NCI-H774 (cell line): ENCODE measurements at regions not wholly inside any gene's neighbourhood (a gene's known extent, or its start where the extent isn't known, plus 50 kb on each side); places are given as distances from the start of the nearest gene placed in this dataset.

Source experiments
- DNase-seq: peaks from one replicate; lab custom pipeline; 2025; lab: John Stamatoyannopoulos, UW

GRCh38 chr18:22847392-22847791 is 85.7 kb upstream of the RBBP8 start:
- DNase-seq = no peak

DNA sequence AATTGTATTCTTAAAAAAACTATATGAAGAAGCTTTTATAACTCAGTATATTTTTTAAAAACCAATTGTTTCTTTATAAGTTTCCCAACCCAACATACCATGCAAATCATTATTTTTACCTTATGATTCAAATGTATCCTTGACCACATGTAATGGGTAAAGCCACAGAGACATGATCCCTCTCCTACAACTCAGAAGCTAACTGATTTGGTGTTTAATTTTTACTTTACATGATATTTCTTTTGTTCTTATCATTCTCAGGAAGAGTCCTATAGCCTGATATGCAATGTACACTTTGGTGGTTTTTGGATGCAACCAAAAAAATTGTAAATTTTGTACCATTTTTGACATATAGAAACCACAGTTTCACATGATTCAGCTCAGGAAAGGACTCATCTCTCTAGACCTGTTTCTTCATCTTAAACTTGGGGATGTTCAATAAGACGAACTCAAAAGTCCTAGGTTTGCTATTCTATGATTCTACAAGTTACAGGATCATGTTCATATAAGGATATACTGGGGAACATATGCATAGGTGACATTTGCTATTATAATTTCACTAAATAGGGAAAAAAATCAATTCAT is 85.2 kb upstream of the RBBP8 start:
- no peak for DNase-seq

DNA sequence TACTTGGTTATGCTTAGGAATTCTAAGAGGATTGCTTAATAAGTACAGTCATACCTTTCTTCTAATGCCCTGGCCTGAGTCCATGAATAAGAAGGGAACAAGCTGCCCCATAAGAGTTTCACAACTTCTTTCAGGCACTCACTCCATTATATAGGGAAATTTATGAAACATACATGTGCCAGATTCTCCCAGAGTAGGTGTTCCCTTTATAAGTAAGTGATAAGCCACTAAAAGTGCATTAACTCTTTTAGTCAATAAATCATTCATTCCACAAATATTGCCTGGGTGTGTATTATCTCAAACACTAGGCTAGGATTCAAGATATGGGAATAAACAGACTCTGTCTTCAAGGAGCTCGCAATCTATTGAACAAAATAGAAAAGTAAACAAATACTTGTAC is 84.5 kb upstream of the RBBP8 start:
- no peak for DNase-seq

DNA sequence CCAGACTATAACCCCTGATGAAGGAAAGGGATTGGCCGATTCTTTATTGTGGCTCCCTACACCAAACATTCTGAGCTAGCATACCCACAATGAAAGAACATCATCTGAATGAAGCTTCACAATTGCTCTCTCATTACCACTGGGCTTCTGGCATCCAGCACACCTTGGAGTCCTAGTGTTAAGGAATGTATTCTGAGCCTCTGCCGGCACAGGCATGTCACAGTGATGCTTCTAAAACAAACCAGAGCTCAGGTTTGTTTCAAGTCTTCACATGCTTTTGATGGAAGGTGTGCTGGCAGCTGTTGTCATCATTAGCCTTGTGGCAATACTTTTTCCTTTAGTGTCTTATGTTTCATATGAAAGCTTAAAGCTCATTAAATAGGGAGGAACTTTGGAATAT is 76.3 kb upstream of the RBBP8 start:
- DNase-seq = no peak

GRCh38 chr18:22858121-22858520 is 75.0 kb upstream of the RBBP8 start:
- DNase-seq = no peak

- DNase-seq = no peak
These were observed 72.3 kb upstream of the RBBP8 start for GRCh38 chr18:22860807-22861206.

- no peak for DNase-seq
These were observed 67.6 kb upstream of the RBBP8 start for GRCh38 chr18:22865354-22866116.

DNA sequence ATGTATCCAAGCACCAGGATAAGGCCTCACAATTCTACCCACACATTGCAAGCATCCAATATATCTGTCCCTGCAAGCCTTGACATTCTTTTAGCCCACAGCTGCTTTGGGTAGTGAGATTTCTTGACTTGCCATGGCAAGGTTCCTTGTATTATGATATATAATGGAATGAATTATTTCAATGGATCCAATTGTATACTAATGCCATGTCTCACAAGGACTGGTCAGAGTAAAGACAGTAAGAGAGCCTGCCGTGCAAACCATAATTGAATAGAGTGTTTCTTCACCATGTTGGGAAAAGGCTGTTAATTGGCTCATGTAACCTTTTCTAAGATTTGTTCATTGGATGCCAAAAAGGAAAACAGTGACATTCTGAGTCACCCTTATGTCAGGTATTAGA is 64.3 kb upstream of the RBBP8 start:
- DNase-seq = no peak

GRCh38 chr18:22871809-22872525 is 61.2 kb upstream of the RBBP8 start:
- no peak for DNase-seq

GRCh38 chr18:22872900-22873537 is 60.1 kb upstream of the RBBP8 start:
- no peak for DNase-seq

GRCh38 chr18:22879293-22879692 is 53.8 kb upstream of the RBBP8 start:
- no peak for DNase-seq

- DNase-seq = no peak
These were observed 51.0 kb upstream of the RBBP8 start for GRCh38 chr18:22882084-22882483.

GRCh38 chr18:22883179-22883578 is 49.9 kb upstream of the RBBP8 start:
- DNase-seq = no peak
